IMR-90 (cell line): ENCODE measurements at regions not wholly inside any gene's neighbourhood (a gene's known extent, or its start where the extent isn't known, plus 50 kb on each side); places are given as distances from the start of the nearest gene placed in this dataset.

Experiments used
- BHLHE40 ChIP-seq: fragments of 150-350 bp; IDR thresholded peaks from 2 replicates; pipeline ENCODE4 v1.6.1; 2016; ENCODE audit warnings: mild to moderate bottlenecking, low read depth, low read length
- CEBPB ChIP-seq: IDR thresholded peaks from 2 replicates; pipeline ENCODE4 v1.6.1; 2012; ENCODE audit warnings: low read depth, low read length, improper control_type of control experiment
- FOS ChIP-seq: fragments of 150-350 bp; IDR thresholded peaks from 2 replicates; pipeline ENCODE4 v1.6.1; 2016; ENCODE audit warnings: low read depth, low read length
- MAZ ChIP-seq: IDR thresholded peaks from 2 replicates; pipeline ENCODE4 v1.6.1; 2012; ENCODE audit warnings: low read depth, mild to moderate bottlenecking, low read length, improper control_type of control experiment, moderate library complexity, borderline replicate concordance
- POLR2A ChIP-seq: IDR thresholded peaks from 2 replicates; pipeline ENCODE4 v1.6.1; 2012; ENCODE audit warnings: mild to moderate bottlenecking, low read depth, low read length
- RCOR1 ChIP-seq: IDR thresholded peaks from 2 replicates; pipeline ENCODE4 v1.6.1; 2012; ENCODE audit warnings: mild to moderate bottlenecking, low read length, improper control_type of control experiment; ENCODE audit not compliant: insufficient replicate concordance
- SMC3 ChIP-seq: fragments of 150-350 bp; IDR thresholded peaks from 2 replicates; pipeline ENCODE4 v1.6.1; 2016; ENCODE audit warnings: low read depth, mild to moderate bottlenecking, antibody characterized with exemption, low read length, moderate library complexity
- TF ChIP-seq, protein P1 (sequence below): conservative IDR thresholded peaks from 2 replicates; pipeline ENCODE4 v1.5.1; 2012; ENCODE audit warnings: mild to moderate bottlenecking, low read depth, low read length, improper control_type of control experiment
- TF ChIP-seq, protein P2 (sequence below): fragments of 150-350 bp; IDR thresholded peaks from 2 replicates; pipeline ENCODE4 v1.6.1; 2017; ENCODE audit warnings: mild to moderate bottlenecking, antibody characterized with exemption, low read length, low read depth

DNA sequence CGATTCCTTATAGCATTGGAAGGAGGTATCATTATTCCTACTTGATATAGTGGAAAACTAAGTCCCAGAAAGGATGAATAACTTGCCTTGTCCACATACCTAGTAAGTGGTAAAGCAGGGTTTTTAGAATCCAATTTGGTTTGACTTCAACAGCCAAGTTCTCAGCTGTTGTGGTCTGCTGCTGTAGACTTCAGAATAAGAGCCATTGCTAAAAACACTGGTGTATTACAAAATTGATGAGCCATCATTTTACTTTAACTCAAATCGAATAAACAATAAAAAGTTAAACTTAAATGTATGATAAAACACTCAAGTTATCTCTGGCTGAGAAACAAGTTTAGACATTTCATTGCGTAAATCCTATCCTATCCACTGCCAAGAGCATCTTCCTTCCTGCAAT is 610.8 kb downstream of the TLE1 start:
- TF ChIP-seq, protein P1, sequence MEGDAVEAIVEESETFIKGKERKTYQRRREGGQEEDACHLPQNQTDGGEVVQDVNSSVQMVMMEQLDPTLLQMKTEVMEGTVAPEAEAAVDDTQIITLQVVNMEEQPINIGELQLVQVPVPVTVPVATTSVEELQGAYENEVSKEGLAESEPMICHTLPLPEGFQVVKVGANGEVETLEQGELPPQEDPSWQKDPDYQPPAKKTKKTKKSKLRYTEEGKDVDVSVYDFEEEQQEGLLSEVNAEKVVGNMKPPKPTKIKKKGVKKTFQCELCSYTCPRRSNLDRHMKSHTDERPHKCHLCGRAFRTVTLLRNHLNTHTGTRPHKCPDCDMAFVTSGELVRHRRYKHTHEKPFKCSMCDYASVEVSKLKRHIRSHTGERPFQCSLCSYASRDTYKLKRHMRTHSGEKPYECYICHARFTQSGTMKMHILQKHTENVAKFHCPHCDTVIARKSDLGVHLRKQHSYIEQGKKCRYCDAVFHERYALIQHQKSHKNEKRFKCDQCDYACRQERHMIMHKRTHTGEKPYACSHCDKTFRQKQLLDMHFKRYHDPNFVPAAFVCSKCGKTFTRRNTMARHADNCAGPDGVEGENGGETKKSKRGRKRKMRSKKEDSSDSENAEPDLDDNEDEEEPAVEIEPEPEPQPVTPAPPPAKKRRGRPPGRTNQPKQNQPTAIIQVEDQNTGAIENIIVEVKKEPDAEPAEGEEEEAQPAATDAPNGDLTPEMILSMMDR = no peak
- TF ChIP-seq POLR2A = no peak
- TF ChIP-seq SMC3 = no peak
- TF ChIP-seq CEBPB = no peak
- no peak for TF ChIP-seq RCOR1
- no peak for TF ChIP-seq BHLHE40
- no peak for TF ChIP-seq MAZ
- TF ChIP-seq, protein P2, sequence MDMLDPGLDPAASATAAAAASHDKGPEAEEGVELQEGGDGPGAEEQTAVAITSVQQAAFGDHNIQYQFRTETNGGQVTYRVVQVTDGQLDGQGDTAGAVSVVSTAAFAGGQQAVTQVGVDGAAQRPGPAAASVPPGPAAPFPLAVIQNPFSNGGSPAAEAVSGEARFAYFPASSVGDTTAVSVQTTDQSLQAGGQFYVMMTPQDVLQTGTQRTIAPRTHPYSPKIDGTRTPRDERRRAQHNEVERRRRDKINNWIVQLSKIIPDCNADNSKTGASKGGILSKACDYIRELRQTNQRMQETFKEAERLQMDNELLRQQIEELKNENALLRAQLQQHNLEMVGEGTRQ = no peak
- no peak for TF ChIP-seq FOS
